Mucosa of rectum (tissue), 2 donors: ENCODE measurements at regions not wholly inside any gene's neighbourhood (a gene's known extent, or its start where the extent isn't known, plus 50 kb on each side); places are given as distances from the start of the nearest gene placed in this dataset.

Experiments
- H3K27ac ChIP-seq, 2 donors: one replicate each; pipeline ENCODE4 v1.7.0; 2013; ENCODE audit warnings: inconsistent platforms in 2 of 2, low read depth in 2 of 2, low read length in 2 of 2
- H3K27me3 ChIP-seq, 2 donors: one replicate each; pipeline ENCODE4 v1.7.0; 2013; ENCODE audit warnings: low read length in 2 of 2; ENCODE audit not compliant: control insufficient read depth in 2 of 2, insufficient read depth in 2 of 2
- H3K36me3 ChIP-seq, 2 donors: one replicate each; pipeline ENCODE4 v1.7.0; 2013; ENCODE audit warnings: low read length in 2 of 2; ENCODE audit not compliant: control insufficient read depth in 2 of 2, insufficient read depth in 2 of 2
- H3K4me1 ChIP-seq, 2 donors: one replicate each; pipeline ENCODE4 v1.7.0; 2013; ENCODE audit warnings: low read length in 2 of 2, mild to moderate bottlenecking in 1 of 2; ENCODE audit not compliant: control insufficient read depth in 2 of 2, insufficient read depth in 2 of 2
- H3K4me3 ChIP-seq, 2 donors: one replicate each; pipeline ENCODE4 v1.7.0; 2013; ENCODE audit warnings: low read length in 2 of 2
- H3K9ac ChIP-seq, 2 donors: one replicate each; pipeline ENCODE4 v1.7.0; 2013; ENCODE audit warnings: low read length in 2 of 2, low read depth in 1 of 2, mild to moderate bottlenecking in 1 of 2
- H3K9me3 ChIP-seq, 2 donors: one replicate each; pipeline ENCODE4 v1.7.0; 2013; ENCODE audit warnings: low read length in 2 of 2; ENCODE audit not compliant: control insufficient read depth in 2 of 2
- donor health status: healthy.
- donor health status: Normal muscosa, but diverticular disease.

DNA sequence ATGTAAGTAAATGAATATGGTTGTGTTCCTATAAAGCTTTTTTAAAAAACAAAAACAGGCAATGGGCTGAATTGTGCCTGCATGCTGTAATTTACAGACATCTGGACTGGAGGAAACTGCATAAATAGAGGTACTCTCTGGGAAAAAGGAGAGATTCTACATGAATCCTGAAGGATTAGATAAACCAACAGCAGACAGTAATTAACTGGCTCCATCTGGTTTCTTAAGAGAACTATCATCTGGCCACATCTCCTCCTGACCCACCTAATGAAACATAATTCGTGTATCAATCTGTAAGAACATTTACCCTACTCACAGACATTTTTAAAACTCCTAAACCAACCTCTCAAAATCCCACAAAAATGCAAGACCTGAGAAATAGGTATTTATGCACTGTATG is 528.1 kb upstream of the ST8SIA4 start:
- H3K36me3 ChIP-seq: no peaks in the 10 kb centered on the region
- no peak overlapping the region for H3K9ac ChIP-seq
- no peak overlapping the region for H3K27ac ChIP-seq
- no peak overlapping the region for H3K4me3 ChIP-seq
- no peaks in the 10 kb centered on the region for H3K27me3 ChIP-seq
- H3K9me3 ChIP-seq: no peaks in the 10 kb centered on the region
- H3K4me1 ChIP-seq: no peaks in the 10 kb centered on the region

DNA sequence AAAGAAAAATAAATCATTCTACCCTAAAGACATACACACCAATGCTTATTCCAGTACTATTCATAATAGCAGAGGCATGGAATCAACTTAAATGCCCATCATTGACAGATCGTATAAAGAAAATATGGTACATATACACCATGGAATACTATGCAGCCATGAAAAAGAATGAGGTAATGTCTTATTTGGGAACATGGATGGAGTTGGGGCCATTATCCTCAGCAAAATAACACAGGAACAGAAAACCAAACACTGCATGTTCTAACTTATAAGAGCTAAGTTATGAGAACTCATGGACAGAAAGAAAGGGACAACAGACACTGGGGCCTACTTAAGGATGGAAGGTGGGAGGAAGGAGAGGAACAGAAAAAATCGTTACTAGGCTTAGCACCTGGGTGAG is 527.5 kb upstream of the ST8SIA4 start:
- H3K27ac ChIP-seq: no peak overlapping the region

DNA sequence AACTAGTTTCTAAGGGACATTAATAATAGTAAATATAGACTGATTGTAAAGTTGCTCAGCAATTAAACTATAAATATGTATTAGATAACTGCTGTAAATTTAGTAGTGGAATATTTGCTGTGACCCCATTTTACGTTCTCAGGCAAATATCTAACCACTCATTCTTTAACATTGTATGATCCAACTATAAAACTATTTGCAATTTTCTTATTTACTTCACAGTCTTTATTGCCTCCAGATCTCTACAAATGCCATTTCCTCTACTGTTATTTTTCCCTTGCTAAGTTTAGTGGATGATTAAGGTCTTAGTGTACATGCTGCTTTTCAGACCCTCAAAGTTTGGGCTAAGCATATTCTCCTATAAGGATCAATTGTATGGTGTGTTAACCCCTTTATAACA is 526.2 kb upstream of the ST8SIA4 start:
- no peaks in the 10 kb centered on the region for H3K9me3 ChIP-seq
- no peak overlapping the region for H3K4me3 ChIP-seq
- H3K36me3 ChIP-seq: no peaks in the 10 kb centered on the region
- H3K4me1 ChIP-seq: no peaks in the 10 kb centered on the region
- no peaks in the 10 kb centered on the region for H3K27me3 ChIP-seq
- H3K9ac ChIP-seq: no peak overlapping the region
- H3K27ac ChIP-seq: no peak overlapping the region

More for the DNA sequence above, 527.5 kb upstream of the ST8SIA4 start:
- no peaks in the 10 kb centered on the region for H3K36me3 ChIP-seq
- no peaks in the 10 kb centered on the region for H3K4me1 ChIP-seq
- H3K9ac ChIP-seq: no peak overlapping the region
- H3K27me3 ChIP-seq: no peaks in the 10 kb centered on the region
- no peak overlapping the region for H3K4me3 ChIP-seq
- H3K9me3 ChIP-seq: no peaks in the 10 kb centered on the region

DNA sequence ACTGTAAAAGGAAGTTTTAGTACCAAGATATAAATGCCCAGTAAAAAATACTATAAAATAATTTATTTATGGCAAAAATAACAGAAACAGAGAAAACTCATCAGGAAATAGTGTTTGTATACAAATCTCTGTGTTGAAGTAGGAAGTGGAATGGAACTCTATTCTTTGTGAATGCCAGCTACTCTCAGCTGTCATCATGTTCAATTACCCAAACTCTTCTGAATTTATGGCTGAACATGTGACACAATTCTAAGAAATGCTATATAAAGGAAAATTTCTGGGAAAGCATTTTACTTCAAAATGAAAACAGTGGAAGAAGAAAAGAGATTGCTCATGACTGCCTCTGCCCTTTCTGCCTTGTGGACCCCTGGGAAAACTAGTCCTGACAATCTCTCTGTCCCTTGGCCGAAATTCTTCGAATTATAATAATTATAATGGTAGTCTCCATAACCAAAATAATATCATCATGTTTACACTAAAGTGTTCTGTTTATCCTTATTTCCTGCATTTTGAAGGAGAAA is 522.3 kb upstream of the ST8SIA4 start:
- H3K36me3 ChIP-seq: no peaks in the 10 kb centered on the region
- H3K4me1 ChIP-seq: no peaks in the 10 kb centered on the region
- H3K27me3 ChIP-seq: no peaks in the 10 kb centered on the region
- no peak overlapping the region for H3K27ac ChIP-seq
- no peak overlapping the region for H3K4me3 ChIP-seq
- H3K9me3 ChIP-seq: no peaks in the 10 kb centered on the region
- H3K9ac ChIP-seq: no peak overlapping the region

DNA sequence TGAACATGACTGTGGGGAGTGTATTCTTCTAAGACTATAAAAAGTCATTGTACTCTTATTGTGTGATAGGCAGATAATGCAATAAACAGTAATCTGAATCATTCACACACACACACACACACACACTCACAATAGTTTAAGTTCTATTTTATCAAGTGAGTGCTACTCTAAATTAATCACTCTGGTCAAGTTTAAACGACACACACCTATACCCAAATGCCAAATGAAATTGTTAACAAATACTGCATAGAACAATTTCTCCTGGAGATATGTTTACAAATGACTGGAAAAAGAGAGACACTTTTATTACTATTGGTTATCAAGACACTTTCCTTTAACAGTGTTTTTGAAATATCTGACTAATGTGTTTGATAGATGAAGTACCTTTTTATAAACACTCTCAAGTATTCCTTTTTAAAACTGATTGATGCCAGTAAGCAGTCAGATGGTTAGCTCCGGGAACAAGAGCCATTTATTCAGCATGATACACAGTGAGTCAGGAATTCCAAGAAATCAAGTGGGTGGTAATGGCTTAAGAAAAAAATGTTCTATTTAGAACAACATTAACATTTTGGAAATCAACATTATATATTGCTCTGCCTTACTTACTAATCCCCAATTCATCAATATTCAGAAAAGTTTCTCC is 521.6 kb upstream of the ST8SIA4 start:
- Histone ChIP-seq H3K9me3 (no peaks in the 10 kb centered on the region), H3K9ac (no peak overlapping the region), H3K27ac (no peak overlapping the region), H3K36me3 (no peaks in the 10 kb centered on the region), H3K4me3 (no peak overlapping the region), H3K27me3 (no peaks in the 10 kb centered on the region), H3K4me1 (no peaks in the 10 kb centered on the region)

DNA sequence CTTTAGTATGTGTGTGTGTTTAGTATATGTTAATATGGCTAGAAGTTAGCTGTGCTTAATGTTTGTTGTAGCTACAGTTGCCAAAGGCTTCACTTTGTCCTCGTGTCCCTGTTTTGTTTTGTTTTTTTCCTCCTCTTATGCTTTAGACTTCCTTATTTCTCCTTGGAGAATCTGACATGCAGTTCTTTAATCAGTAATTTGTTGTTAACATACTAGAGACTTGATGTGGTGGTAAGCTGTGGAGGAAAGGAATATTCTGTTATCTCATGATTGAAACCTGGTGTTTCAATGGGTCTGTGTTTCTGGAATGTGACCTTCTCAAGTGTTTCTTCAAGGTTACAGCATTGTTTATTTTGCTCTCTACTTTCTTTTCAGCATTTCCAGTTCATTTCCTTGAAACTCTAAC is 515.6 kb upstream of the ST8SIA4 start:
- H3K27ac ChIP-seq: no peak overlapping the region
- H3K9ac ChIP-seq: no peak overlapping the region
- no peaks in the 10 kb centered on the region for H3K36me3 ChIP-seq
- no peaks in the 10 kb centered on the region for H3K4me1 ChIP-seq
- no peak overlapping the region for H3K4me3 ChIP-seq
- H3K27me3 ChIP-seq: no peaks in the 10 kb centered on the region
- no peaks in the 10 kb centered on the region for H3K9me3 ChIP-seq

DNA sequence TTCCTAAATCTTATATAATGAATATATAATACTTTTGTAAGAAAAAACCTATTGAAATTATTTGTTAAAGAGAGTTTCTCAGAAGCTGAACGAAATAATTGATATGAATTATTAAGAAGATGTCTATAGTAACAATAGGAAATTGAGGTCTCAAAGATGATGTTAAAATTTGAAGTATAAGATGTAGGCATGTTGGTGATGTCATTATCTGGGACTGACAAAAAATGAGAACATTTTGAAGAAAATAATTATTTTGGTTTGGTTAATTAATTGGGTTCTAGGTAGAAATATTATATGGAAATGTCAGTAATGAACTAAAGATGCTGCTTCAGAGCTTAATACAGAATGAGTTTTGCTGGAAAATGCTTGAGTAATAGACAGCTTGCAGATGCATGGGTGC is 501.4 kb upstream of the ST8SIA4 start:
- H3K27me3 ChIP-seq: no peaks in the 10 kb centered on the region
- no peaks in the 10 kb centered on the region for H3K4me1 ChIP-seq
- H3K36me3 ChIP-seq: no peaks in the 10 kb centered on the region
- H3K9ac ChIP-seq: no peak overlapping the region
- H3K4me3 ChIP-seq: no peak overlapping the region
- no peak overlapping the region for H3K27ac ChIP-seq
- H3K9me3 ChIP-seq: no peaks in the 10 kb centered on the region

DNA sequence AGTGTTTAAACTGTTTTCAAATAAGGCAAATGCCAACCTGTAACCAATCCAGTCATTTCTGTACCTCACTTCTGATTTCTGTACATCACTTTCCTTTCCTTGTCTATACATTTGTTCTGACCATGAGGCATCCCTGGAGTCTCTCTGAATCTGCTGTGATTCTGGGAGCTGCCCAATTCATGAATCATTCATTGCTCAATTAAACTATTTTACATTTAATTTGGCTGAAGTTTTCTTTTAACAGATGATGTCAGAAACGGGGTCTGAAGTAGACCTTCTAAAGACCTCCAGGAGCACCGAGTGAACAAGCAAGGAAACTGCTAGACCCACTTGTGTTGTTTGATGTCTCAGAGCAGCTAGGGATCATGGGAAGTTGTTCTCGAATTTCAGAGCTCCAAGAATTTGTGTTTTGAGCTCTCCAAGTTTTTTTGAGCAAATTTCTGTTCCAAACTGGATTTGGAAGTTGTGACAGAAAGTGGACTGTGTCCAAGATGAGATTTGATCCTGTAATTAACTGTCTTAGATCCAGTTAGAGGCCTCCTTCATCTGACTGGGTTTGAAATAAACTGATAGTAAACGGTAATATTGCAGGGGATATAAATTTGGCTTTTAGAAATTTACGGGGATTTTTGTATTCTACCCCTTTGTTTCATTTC is 490.8 kb upstream of the ST8SIA4 start:
- Histone ChIP-seq H3K9ac (no peak overlapping the region), H3K9me3 (no peaks in the 10 kb centered on the region), H3K36me3 (no peaks in the 10 kb centered on the region), H3K4me3 (no peak overlapping the region), H3K27me3 (no peaks in the 10 kb centered on the region), H3K27ac (no peak overlapping the region), H3K4me1 (no peaks in the 10 kb centered on the region)

DNA sequence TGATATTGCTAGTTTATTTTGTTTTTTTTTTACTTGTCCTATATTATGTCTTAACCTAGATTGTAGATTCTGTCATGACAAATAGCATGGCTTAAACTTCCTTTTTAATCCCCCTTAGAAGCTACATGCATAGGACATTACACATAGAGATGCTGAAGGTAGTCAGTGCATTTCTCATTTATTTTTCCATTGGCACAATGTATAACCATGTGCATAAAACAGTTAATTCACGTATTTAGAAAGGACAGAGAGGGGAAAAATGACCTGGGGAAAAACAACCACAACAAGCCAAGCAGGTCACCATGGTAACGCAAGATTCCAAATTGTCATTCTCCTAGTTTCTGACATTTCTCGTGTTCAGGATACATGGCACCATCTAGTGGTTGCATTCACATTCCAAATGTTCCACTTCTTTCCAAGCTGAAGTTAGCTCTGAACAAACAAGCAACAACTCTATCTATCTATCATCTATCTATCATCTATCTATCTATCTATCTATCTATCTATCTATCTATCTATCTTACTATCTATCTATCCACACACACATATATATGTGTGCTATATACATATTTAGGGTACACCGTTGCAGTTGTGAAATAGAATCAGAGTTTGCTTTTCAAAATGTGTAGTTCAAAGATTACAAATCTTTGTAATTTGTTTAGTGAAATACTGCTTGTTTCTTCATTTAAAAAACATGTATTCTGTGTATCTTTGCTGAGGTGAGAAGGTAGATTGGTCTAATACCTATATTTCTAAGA is 487.2 kb upstream of the ST8SIA4 start:
- Histone ChIP-seq H3K9me3 (no peaks in the 10 kb centered on the region), H3K27me3 (no peaks in the 10 kb centered on the region), H3K9ac (no peak overlapping the region), H3K36me3 (no peaks in the 10 kb centered on the region), H3K27ac (no peak overlapping the region), H3K4me3 (no peak overlapping the region), H3K4me1 (no peaks in the 10 kb centered on the region)

DNA sequence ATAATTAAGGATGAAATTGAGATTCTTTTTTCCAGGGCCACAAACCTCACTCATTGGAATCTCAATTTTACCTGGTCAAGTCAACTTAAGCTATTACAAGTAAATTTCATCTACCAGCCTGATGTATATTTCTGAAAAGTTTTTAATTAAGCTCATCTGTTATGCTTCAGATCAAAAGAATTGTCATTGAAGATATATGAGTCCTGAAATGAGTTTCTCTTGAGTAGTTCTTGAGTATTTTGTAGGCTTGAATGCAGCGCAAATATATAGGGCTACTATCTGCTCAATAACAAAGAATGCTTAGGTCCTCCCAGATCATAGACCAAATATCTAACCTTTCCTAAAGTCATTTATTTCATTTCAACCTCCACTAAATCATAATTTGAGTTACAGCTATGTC is 482.2 kb upstream of the ST8SIA4 start:
- no peak overlapping the region for H3K4me3 ChIP-seq
- no peaks in the 10 kb centered on the region for H3K9me3 ChIP-seq
- no peak overlapping the region for H3K27ac ChIP-seq
- no peak overlapping the region for H3K9ac ChIP-seq
- H3K36me3 ChIP-seq: no peaks in the 10 kb centered on the region
- H3K4me1 ChIP-seq: no peaks in the 10 kb centered on the region
- no peaks in the 10 kb centered on the region for H3K27me3 ChIP-seq
